Testis (tissue), 2 donors: ENCODE measurements at regions not wholly inside any gene's neighbourhood (a gene's known extent, or its start where the extent isn't known, plus 50 kb on each side); places are given as distances from the start of the nearest gene placed in this dataset.

Experiments
- CTCF ChIP-seq, 3 experiments: fragments of 450-650 bp in 2 of 3; fragments of 200-600 bp in 1 of 3; sonication (generic) in 1 of 3; IDR thresholded peaks; one replicate each; pipeline ENCODE4 v1.5.1; 2016 to 2019; ENCODE audit warnings: antibody characterized with exemption in 3 of 3, mild to moderate bottlenecking in 2 of 3, moderate library complexity in 1 of 3
- POLR2A ChIP-seq: fragments of 450-650 bp; IDR thresholded peaks from one replicate; pipeline ENCODE4 v1.6.1; 2017; ENCODE audit warnings: antibody characterized with exemption, mild to moderate bottlenecking, moderate library complexity

DNA sequence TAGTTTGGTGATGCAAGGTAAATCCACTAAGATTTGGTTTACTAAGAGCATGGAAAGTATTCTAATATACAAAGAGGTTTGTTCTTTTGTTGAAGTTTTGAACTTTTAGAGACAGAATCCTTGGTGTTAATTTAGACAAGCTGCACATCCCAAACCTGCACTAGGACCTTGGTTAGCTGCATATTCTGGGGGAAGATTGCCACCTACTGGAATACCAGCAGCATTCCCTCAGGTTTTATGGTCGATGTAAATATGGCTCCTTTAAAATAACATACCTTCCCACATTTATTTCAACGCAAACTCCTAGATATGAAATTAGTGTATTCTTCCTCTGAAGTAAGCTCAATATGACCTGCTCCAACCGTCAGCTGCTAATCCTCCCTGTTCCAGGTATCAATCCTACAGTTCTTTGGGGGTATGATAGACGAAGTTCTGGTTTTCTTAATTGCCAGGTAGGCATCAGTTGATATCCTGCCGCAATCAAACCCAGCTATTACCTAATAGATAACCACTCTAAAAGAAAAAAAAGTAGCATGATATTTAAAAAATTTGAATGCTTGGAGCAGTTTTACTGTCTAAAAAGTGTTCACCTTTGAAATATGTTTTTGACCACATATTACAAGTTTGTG, 624.1 kb downstream of the ISL1 start:
- TF ChIP-seq CTCF (IDR thresholded peaks at IDR 0.05) (peak in 2 of 3 experiments; percentile 39 to 40), POLR2A (no peak)
